CD1c-positive myeloid dendritic cell (primary cell): ENCODE measurements at regions not wholly inside any gene's neighbourhood (a gene's known extent, or its start where the extent isn't known, plus 50 kb on each side); places are given as distances from the start of the nearest gene placed in this dataset.

Source experiments
- DNase-seq: peaks from one replicate; pipeline ENCODE4 v3.0.0-alpha.2; 2016; ENCODE audit errors: extremely low spot score

GRCh38 chr2:64369706-64370105, 84.3 kb upstream of the LGALSL start:
- DNase-seq, result no peak

GRCh38 chr2:64371727-64372126, 82.2 kb upstream of the LGALSL start:
- no peak for DNase-seq

GRCh38 chr2:64374686-64375085, 79.3 kb upstream of the LGALSL start:
- DNase-seq, result no peak

- no peak for DNase-seq
These were observed 77.0 kb upstream of the LGALSL start for GRCh38 chr2:64376926-64377325.

GRCh38 chr2:64379186-64379585, 74.8 kb upstream of the LGALSL start:
- no peak for DNase-seq

- no peak for DNase-seq
These were observed 73.0 kb upstream of the LGALSL start for GRCh38 chr2:64380853-64381527.

- peak; percentile 55 for DNase-seq
These were observed 70.9 kb upstream of the LGALSL start for GRCh38 chr2:64383016-64383591.

- DNase-seq, result no peak
These were observed 70.1 kb upstream of the LGALSL start for GRCh38 chr2:64383881-64384280.

GRCh38 chr2:64386676-64387075, 67.3 kb upstream of the LGALSL start:
- DNase-seq, result no peak

GRCh38 chr2:64390586-64390985, 63.4 kb upstream of the LGALSL start:
- no peak for DNase-seq

- DNase-seq, result peak; percentile 87
These were observed 62.5 kb upstream of the LGALSL start for GRCh38 chr2:64391424-64391823.

- peak; percentile 28 for DNase-seq
These were observed 62.0 kb upstream of the LGALSL start for GRCh38 chr2:64391940-64392339.

GRCh38 chr2:64392529-64392928, 61.4 kb upstream of the LGALSL start:
- DNase-seq, result no peak

GRCh38 chr2:64393383-64394010, 60.5 kb upstream of the LGALSL start:
- no peak for DNase-seq

- DNase-seq, result peak; percentile 8
These were observed 59.8 kb upstream of the LGALSL start for GRCh38 chr2:64394153-64394552.

- no peak for DNase-seq
These were observed 58.0 kb upstream of the LGALSL start for GRCh38 chr2:64396001-64396400.

- no peak for DNase-seq
These were observed 57.4 kb upstream of the LGALSL start for GRCh38 chr2:64396551-64396950.

GRCh38 chr2:64398516-64399129, 55.3 kb upstream of the LGALSL start:
- DNase-seq, result peak; percentile 13

- no peak for DNase-seq
These were observed 54.4 kb upstream of the LGALSL start for GRCh38 chr2:64399521-64399920.

GRCh38 chr2:64400105-64400728, 53.7 kb upstream of the LGALSL start:
- DNase-seq, result no peak

GRCh38 chr2:64400733-64401528, 53.0 kb upstream of the LGALSL start:
- DNase-seq, result no peak

- DNase-seq, result no peak
These were observed 52.5 kb upstream of the LGALSL start for GRCh38 chr2:64401529-64401880.
